Stimulated activated naive CD8-positive, alpha-beta T cell treated with anti-CD3 and anti-CD28 coated beads, Interleukin-15, amount 100 ng/mL, for 72 hours (primary cell): ENCODE measurements at regions not wholly inside any gene's neighbourhood (a gene's known extent, or its start where the extent isn't known, plus 50 kb on each side); places are given as distances from the start of the nearest gene placed in this dataset.

Source experiments
- ATAC-seq: fragments of 150-1000 bp; cut with Tn5 transposase; 2 replicates; pipeline ENCODE4 v1.10.0; 2021; ENCODE audit warnings: mild to moderate bottlenecking, moderate library complexity
- DNase-seq, 2 donors: peaks; one replicate each; pipeline ENCODE4 v3.0.0; 2021 to 2022
- H3K27ac Mint-ChIP-seq, 2 donors: one replicate each; pipeline ENCODE4 v1.8.0; 2022; ENCODE audit warnings: mild to moderate bottlenecking in 2 of 2, mixed read lengths in 2 of 2, moderate library complexity in 2 of 2
- H3K27me3 Mint-ChIP-seq: one replicate; pipeline ENCODE4 v1.8.0; 2022; ENCODE audit warnings: mixed read lengths
- H3K4me1 Mint-ChIP-seq: one replicate; pipeline ENCODE4 v1.8.0; 2022; ENCODE audit warnings: mild to moderate bottlenecking, mixed read lengths
- H3K4me3 Mint-ChIP-seq, 2 donors: one replicate each; pipeline ENCODE4 v1.8.0; 2022; ENCODE audit warnings: mild to moderate bottlenecking in 2 of 2, mixed read lengths in 2 of 2, moderate library complexity in 1 of 2
- H3K9me3 Mint-ChIP-seq, 2 donors: one replicate each; pipeline ENCODE4 v1.8.0; 2022; ENCODE audit warnings: mixed read lengths in 2 of 2

- Mint-ChIP-seq H3K9me3 (no peaks in the 10 kb centered on the region), H3K27me3 (no peaks in the 10 kb centered on the region), H3K27ac (no peak overlapping the region), H3K4me1 (peaks cover 5% of the 10 kb centered on the region), H3K4me3 (no peak overlapping the region)
- ATAC-seq (no peak), DNase-seq (no peak)
Measured at GRCh38 chr18:46393961-46394360, 263.1 kb downstream of the LOXHD1 start.

- ATAC-seq (no peak), DNase-seq (no peak)
- H3K27ac Mint-ChIP-seq, result no peak overlapping the region
- no peaks in the 10 kb centered on the region for H3K9me3 Mint-ChIP-seq
- no peak overlapping the region for H3K4me3 Mint-ChIP-seq
- peaks cover 5% of the 10 kb centered on the region for H3K4me1 Mint-ChIP-seq
- no peaks in the 10 kb centered on the region for H3K27me3 Mint-ChIP-seq
Measured at GRCh38 chr18:46395795-46396194, 261.2 kb downstream of the LOXHD1 start.

GRCh38 chr18:46397174-46397573 lies 259.8 kb downstream of the LOXHD1 start:
- Mint-ChIP-seq H3K27me3 (no peaks in the 10 kb centered on the region), H3K9me3 (no peaks in the 10 kb centered on the region), H3K4me1 (peaks cover 5% of the 10 kb centered on the region), H3K4me3 (no peak overlapping the region), H3K27ac (no peak overlapping the region)
- DNase-seq, result no peak
- ATAC-seq, result no peak

GRCh38 chr18:46398005-46398404 lies 259.0 kb downstream of the LOXHD1 start:
- H3K4me1 Mint-ChIP-seq, result peaks cover 5% of the 10 kb centered on the region
- H3K27ac Mint-ChIP-seq, result no peak overlapping the region
- ATAC-seq (no peak), DNase-seq (no peak)
- no peak overlapping the region for H3K4me3 Mint-ChIP-seq
- no peaks in the 10 kb centered on the region for H3K27me3 Mint-ChIP-seq
- H3K9me3 Mint-ChIP-seq, result no peaks in the 10 kb centered on the region

GRCh38 chr18:46398625-46399024 lies 258.4 kb downstream of the LOXHD1 start:
- H3K9me3 Mint-ChIP-seq, result no peaks in the 10 kb centered on the region
- no peak for DNase-seq
- H3K4me1 Mint-ChIP-seq, result peaks cover 5% of the 10 kb centered on the region
- ATAC-seq, result no peak
- no peaks in the 10 kb centered on the region for H3K27me3 Mint-ChIP-seq
- no peak overlapping the region for H3K4me3 Mint-ChIP-seq
- no peak overlapping the region for H3K27ac Mint-ChIP-seq

GRCh38 chr18:46399303-46399702 lies 257.7 kb downstream of the LOXHD1 start:
- Mint-ChIP-seq H3K27me3 (no peaks in the 10 kb centered on the region), H3K27ac (no peak overlapping the region), H3K9me3 (no peaks in the 10 kb centered on the region), H3K4me1 (peaks cover 5% of the 10 kb centered on the region), H3K4me3 (no peak overlapping the region)
- DNase-seq (no peak), ATAC-seq (no peak)

GRCh38 chr18:46400449-46400848 lies 256.6 kb downstream of the LOXHD1 start:
- H3K27ac Mint-ChIP-seq, result peak overlapping the region in 1 of 2 donors; percentile 28

GRCh38 chr18:46401486-46402070 lies 255.4 kb downstream of the LOXHD1 start:
- ATAC-seq (no peak), DNase-seq (no peak)
- no peaks in the 10 kb centered on the region for H3K9me3 Mint-ChIP-seq
- H3K27me3 Mint-ChIP-seq, result no peaks in the 10 kb centered on the region
- no peak overlapping the region for H3K27ac Mint-ChIP-seq
- peaks cover 5% of the 10 kb centered on the region for H3K4me1 Mint-ChIP-seq
- no peak overlapping the region for H3K4me3 Mint-ChIP-seq

More at GRCh38 chr18:46400449-46400848, 256.6 kb downstream of the LOXHD1 start:
- DNase-seq (no peak), ATAC-seq (no peak)
- Mint-ChIP-seq H3K9me3 (no peaks in the 10 kb centered on the region), H3K4me1 (peaks cover 5% of the 10 kb centered on the region), H3K4me3 (no peak overlapping the region), H3K27me3 (no peaks in the 10 kb centered on the region)

GRCh38 chr18:46402396-46402795 lies 254.6 kb downstream of the LOXHD1 start:
- Mint-ChIP-seq H3K9me3 (no peaks in the 10 kb centered on the region), H3K4me3 (no peak overlapping the region), H3K27me3 (no peaks in the 10 kb centered on the region), H3K4me1 (peaks cover 3% of the 10 kb centered on the region), H3K27ac (no peak overlapping the region)
- DNase-seq (no peak), ATAC-seq (no peak)

- Mint-ChIP-seq H3K27ac (no peak overlapping the region), H3K4me1 (peaks cover 7% of the 10 kb centered on the region), H3K4me3 (no peak overlapping the region), H3K9me3 (no peaks in the 10 kb centered on the region), H3K27me3 (no peaks in the 10 kb centered on the region)
- ATAC-seq (no peak), DNase-seq (no peak)
Measured at GRCh38 chr18:46402945-46403344, 254.1 kb downstream of the LOXHD1 start.

- H3K9me3 Mint-ChIP-seq, result no peaks in the 10 kb centered on the region
- no peak overlapping the region for H3K4me3 Mint-ChIP-seq
- H3K27me3 Mint-ChIP-seq, result no peaks in the 10 kb centered on the region
- H3K4me1 Mint-ChIP-seq, result peaks cover 7% of the 10 kb centered on the region
- no peak overlapping the region for H3K27ac Mint-ChIP-seq
- DNase-seq, result no peak
- ATAC-seq, result peak; percentile 23
Measured at GRCh38 chr18:46405832-46406538, 251.0 kb downstream of the LOXHD1 start.

GRCh38 chr18:46406539-46406932 lies 250.5 kb downstream of the LOXHD1 start:
- peaks cover 7% of the 10 kb centered on the region for H3K4me1 Mint-ChIP-seq
- ATAC-seq (no peak), DNase-seq (no peak)
- no peak overlapping the region for H3K4me3 Mint-ChIP-seq
- H3K27ac Mint-ChIP-seq, result no peak overlapping the region
- H3K9me3 Mint-ChIP-seq, result no peaks in the 10 kb centered on the region
- H3K27me3 Mint-ChIP-seq, result no peaks in the 10 kb centered on the region

- peaks cover 7% of the 10 kb centered on the region for H3K4me1 Mint-ChIP-seq
- ATAC-seq (no peak), DNase-seq (no peak)
- no peaks in the 10 kb centered on the region for H3K9me3 Mint-ChIP-seq
- no peak overlapping the region for H3K4me3 Mint-ChIP-seq
- H3K27me3 Mint-ChIP-seq, result no peaks in the 10 kb centered on the region
- H3K27ac Mint-ChIP-seq, result peak overlapping the region; percentile 42 to 81
Measured at GRCh38 chr18:46407486-46408166, 249.4 kb downstream of the LOXHD1 start.

GRCh38 chr18:46408334-46408987 lies 248.6 kb downstream of the LOXHD1 start:
- ATAC-seq (no peak), DNase-seq (no peak)
- H3K4me1 Mint-ChIP-seq, result peaks cover 7% of the 10 kb centered on the region

GRCh38 chr18:46411191-46411828 lies 245.7 kb downstream of the LOXHD1 start:
- no peak for DNase-seq
- Mint-ChIP-seq H3K27me3 (no peaks in the 10 kb centered on the region), H3K4me3 (no peak overlapping the region), H3K9me3 (no peaks in the 10 kb centered on the region), H3K27ac (no peak overlapping the region), H3K4me1 (peaks cover 7% of the 10 kb centered on the region)
- no peak for ATAC-seq

More at GRCh38 chr18:46408334-46408987, 248.6 kb downstream of the LOXHD1 start:
- Mint-ChIP-seq H3K4me3 (no peak overlapping the region), H3K27ac (no peak overlapping the region), H3K9me3 (no peaks in the 10 kb centered on the region), H3K27me3 (no peaks in the 10 kb centered on the region)
